DMS 273 (cell line): ENCODE measurements at regions not wholly inside any gene's neighbourhood (a gene's known extent, or its start where the extent isn't known, plus 50 kb on each side); places are given as distances from the start of the nearest gene placed in this dataset.

ENCODE experiments used
- DNase-seq: peaks from one replicate; lab custom pipeline; 2025; ENCODE audit not compliant: unreplicated experiment; lab: John Stamatoyannopoulos, UW

- DNase-seq = no peak
These were observed 165.8 kb downstream of the INHBA start for GRCh38 chr7:41536873-41537665.

DNA sequence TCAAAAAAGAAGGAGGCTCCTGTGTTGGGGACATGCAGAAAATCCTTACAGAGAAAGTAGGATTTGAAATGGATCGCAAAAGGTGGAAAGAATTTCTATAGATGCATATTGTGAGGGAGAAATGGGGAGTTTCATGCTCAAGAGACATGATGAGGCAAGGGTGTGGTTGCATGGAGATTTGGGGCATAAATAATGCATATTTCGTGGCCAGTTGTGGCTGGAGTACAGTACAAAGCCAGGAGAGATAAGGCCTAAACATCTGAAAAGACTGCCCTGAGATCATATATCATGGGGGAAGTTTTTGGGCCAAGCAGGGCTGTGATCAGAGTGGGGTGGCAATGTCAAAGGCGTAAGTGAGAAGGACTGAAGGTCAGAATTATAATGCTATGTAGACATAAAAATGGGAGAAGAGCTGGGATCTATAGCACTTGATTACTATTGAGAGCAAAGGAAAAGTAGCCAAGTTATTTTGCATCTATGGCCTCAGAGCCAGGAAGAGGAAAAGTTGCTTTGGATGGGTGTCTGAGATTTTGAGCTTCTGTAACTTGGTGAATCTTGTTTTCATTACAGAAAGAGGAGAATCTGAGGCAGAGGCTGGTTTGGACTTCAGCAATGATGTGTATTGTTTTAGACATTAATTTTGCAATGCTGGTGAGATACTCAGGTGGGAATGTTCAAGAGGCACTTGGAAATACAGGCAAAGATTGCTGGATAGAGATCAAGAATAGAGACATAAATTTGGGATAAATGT lies 166.6 kb downstream of the INHBA start:
- DNase-seq = no peak

- DNase-seq = no peak
These were observed 173.1 kb downstream of the INHBA start for GRCh38 chr7:41529831-41530230.

- DNase-seq = no peak
These were observed 178.0 kb downstream of the INHBA start for GRCh38 chr7:41524876-41525275.

GRCh38 chr7:41520445-41520844 lies 182.4 kb downstream of the INHBA start:
- DNase-seq = no peak

DNA sequence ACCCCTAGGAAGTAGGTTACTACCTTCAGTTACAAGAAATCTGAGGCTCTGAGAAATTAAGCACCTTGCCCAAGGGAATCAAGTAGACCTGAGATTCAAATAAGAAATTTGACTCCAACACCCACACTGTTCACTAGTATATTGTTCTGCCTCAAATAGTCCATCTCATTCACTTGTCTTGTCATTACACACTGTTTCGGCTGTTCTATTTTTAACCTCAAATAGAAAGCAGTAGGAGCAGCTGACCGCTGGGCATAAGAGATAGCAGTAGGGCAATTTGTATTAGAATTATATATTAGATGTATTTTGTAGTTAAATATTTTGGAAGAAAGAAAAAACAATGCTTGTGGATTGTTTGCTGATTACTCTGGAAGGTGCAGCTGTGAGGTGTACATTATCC lies 185.1 kb downstream of the INHBA start:
- no peak for DNase-seq

DNA sequence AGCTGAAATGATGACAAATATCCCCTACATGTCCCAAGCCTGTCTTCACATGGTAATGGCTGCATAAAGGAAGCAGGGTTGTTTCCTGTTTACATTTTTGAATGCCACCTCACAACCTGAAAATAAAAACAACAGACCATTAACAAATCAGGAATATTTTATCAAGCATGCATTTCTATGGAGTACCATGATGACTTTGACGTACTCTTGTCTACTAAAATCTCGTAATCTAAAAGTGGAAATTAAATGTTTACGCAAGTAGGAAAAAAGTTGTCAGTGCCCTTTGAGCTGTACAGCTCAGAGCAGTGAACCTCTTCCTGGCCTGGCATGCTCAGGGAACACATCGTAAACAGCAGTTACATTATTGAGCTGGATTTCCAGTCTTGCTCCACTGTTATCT lies 194.1 kb downstream of the INHBA start:
- DNase-seq = no peak

DNA sequence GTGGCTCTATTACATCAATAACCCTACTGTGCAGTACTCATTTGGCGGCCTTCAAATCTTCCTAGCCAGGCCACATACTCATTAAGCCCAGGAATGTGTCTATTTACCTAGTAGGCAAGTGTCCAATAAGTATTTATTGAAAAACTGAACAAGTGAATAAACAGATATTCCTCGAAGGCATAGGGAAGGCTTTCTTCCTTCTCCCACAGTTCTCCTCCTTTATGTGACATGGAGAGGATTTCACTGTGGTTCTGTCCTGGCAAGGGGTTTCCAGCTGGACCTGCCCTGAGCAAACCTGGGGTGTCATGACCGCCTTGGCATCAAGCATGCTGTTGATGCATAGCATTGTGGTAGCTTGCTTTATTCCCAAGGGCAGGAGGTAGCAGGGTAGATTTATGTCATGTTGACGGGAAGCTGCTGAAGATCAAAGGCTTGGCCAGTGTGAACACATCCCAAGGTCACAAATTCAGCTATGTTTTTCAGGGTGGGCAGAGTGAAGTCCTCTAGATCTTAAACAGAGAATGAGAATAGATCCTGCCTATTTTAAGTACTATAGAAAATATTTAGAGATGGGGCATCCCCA lies 195.1 kb downstream of the INHBA start:
- no peak for DNase-seq

DNA sequence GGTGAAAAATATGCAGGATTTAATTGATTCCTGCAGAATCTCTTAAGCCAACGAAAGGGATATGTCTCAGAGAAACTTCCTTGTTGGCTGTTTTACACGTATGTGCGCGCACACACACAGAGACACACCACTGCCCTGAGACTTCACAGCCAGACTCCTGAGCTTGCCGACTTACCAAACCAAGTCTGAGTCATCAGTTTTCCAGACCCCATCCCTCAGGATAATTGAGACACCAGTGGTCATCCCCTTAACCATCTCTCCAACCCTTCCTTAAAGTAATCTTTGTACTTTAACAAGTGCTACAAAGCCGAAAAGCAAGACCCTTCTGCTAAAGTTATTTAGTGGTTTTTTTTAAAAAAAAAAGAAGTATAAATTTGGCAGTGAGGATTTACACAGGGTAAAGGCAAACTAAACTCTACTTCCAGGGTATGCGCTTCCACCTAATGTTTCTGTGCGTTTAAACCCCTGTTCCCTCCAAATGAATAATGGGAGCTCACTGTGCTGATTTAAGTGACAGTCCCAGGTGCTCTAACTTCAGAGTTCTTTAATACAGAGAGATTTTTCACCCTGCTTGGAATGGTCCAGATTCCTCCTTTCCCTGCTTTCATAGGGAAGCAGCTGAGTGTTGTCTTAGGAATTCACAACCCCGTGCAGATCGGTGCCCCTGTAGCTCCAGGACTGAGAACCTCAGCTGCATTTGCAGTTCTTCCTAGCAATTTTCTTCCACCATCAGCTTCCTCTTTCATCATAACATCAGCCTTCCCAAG lies 198.5 kb downstream of the INHBA start:
- DNase-seq = no peak

- no peak for DNase-seq
These were observed 199.5 kb downstream of the INHBA start for GRCh38 chr7:41503438-41503837.

GRCh38 chr7:41501466-41501865 lies 201.4 kb downstream of the INHBA start:
- DNase-seq = no peak

DNA sequence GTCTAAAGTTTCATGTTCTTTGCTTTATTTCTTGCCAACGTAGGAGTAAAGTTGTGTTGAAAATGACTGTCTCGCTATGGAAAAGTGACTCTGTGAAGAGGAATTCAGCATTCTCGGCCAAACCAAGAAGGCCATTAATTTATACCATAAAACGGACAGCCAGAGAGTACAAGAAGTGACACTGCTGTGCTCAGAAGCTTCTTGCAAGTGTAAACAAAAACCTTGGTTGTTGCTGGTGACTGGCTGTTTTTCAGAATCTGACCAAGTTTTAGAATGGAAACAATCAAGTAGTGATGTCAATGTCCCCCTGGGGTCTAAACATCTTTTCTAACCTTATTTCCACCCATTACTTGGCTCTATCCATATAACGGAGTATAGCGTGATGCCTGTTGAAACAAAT lies 201.9 kb downstream of the INHBA start:
- DNase-seq = no peak

DNA sequence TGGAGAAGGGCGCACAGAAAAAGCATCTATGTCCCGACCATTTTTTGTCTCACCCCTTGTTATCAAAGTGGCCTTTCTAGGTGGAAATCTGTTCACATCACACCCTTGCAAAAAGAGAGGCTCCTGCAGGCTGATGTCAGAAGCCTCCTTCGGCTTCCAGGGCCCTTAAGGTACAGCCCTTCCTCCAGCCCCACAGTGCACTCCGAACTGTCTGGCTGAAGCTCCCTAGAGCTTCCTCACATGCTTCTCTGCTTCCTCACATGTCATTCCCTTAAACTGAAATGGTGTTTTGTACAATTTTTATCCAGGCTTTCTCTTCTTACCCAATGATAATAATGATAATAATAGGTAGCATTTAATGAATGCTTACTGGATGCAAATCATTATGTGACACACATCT lies 210.3 kb downstream of the INHBA start:
- DNase-seq = no peak

DNA sequence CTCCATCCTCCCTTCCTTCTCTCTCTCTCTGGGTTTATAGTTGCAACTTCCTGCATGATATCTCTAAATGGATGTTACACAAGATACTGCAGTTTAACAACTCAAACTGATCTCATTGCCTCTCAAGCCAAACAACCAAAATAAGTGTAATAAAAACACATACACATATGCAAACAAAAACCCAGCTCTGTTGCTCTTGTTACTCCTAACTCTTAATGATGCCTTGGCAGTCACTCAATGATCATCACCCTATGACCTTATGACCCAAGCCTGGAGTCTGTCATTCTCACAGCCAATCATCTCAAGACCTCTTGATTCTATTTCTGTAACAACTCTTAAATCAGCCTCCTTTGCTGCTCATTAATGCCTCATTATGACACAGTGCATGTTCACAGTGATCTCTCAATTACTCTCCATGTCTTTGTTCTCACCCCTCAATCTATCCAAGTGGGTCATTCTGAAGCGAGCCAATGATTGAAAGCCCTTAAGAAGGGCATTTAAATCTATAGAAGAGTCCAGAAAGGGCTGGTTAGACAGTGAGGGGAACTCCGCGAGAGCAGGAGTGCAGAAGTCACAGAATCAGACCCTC lies 210.9 kb downstream of the INHBA start:
- no peak for DNase-seq

- DNase-seq = peak; percentile 14
These were observed 211.6 kb downstream of the INHBA start for GRCh38 chr7:41491308-41491707.

- DNase-seq = no peak
These were observed 213.0 kb downstream of the INHBA start for GRCh38 chr7:41489885-41490284.

DNA sequence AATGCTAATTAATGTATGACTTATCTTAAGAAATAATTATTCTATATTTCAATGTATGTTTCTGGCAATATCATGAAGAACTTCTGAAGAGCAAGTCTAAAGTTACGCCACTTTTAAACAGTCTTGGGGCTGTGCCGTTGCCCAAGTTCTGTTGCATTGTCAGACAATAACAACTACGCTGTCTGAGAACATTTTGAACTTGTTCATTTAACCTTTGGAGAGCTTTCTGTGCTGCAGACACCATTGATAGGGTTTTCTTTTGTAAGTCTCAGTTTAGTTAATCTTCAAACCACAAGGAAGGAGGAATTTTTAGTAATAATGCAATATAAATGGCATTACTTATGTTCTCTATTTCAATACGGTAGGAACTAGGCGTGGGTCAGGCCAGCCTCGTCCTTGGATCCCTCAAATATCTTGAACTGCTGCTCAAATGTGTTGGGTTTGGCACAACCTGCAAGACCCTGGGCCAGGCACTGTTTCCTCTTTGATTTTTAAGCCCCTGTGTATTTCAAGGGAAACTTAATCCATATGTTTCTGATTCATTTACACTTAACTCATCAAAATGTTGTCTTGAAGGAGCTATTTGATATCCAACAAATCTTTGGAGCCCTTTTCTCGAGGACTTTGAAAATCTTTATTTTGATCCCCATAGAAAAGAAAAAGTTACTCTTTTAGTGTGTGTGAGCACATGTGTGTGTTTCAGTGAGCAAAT lies 215.5 kb downstream of the INHBA start:
- no peak for DNase-seq

DNA sequence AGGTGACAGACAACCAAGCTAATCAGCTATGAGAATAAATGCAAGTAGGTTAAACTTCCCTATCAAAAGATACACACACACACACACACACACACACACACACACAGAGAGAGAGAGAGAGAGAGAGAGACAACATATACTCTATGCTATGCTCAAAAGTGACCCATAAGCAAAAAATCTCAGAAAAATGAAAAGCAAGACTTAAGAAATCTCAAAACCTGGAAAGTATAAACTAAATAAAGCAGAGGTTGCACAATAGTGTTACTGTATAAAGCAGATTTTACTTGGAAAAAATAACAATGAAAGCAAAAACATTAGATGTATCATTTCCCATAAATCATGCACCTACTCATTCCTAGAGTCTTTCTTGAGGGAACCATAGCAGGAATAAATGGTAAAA lies 221.5 kb downstream of the INHBA start:
- DNase-seq = no peak

- no peak for DNase-seq
These were observed 224.7 kb downstream of the INHBA start for GRCh38 chr7:41478187-41478586.

GRCh38 chr7:41476460-41476803 lies 226.5 kb downstream of the INHBA start:
- DNase-seq = no peak
